H1 (cell line): ENCODE measurements at regions not wholly inside any gene's neighbourhood (a gene's known extent, or its start where the extent isn't known, plus 50 kb on each side); places are given as distances from the start of the nearest gene placed in this dataset.
"Not testable (repeated sequence)": the region's sequence is repeated elsewhere in the genome, so short reads cannot be mapped to it uniquely, and the experiment has no call there.

ENCODE experiments used
- CTCF ChIA-PET: fragments of 300-600 bp; sonication (Branson Sonifier 250); formaldehyde crosslinking; loops from one replicate; lab custom pipeline; 2021; ENCODE audit not compliant: partially characterized antibody; lab: Charles Lee
- POLR2A ChIA-PET: fragments of 300-600 bp; sonication (Branson Sonifier 250); formaldehyde crosslinking; loops from one replicate; lab custom pipeline; 2021; ENCODE audit warnings: inconsistent platforms; ENCODE audit not compliant: partially characterized antibody; lab: Charles Lee
- DNase-seq, 2 experiments: peaks; one replicate each; pipeline versions ENCODE4 v3.0.0 to v3.0.0-alpha.2; 2010 to 2022; ENCODE audit warnings: low spot score in 2 of 2, low read depth in 1 of 2, mixed read lengths in 1 of 2
- FAIRE-seq: peaks from 2 replicates; lab custom pipeline; 2011; peaks lifted over from hg19 to GRCh38; lab: Jason Lieb, UNC
- H2AFZ ChIP-seq: 2 replicates; pipeline ENCODE4 v1.8.1; 2012; ENCODE audit warnings: low read length, inconsistent platforms
- H2AK5ac ChIP-seq: 2 replicates; pipeline ENCODE4 v1.6.1; 2013; ENCODE audit warnings: low read depth, low read length
- H2BK120ac ChIP-seq: replicated peaks from 2 replicates; pipeline ENCODE3; 2013; ENCODE audit warnings: low read depth, low read length, inconsistent platforms
- H2BK12ac ChIP-seq: 2 replicates; pipeline ENCODE4 v1.6.1; 2013; ENCODE audit warnings: low read depth, low read length
- H2BK15ac ChIP-seq: 2 replicates; pipeline ENCODE4 v1.6.1; 2013; ENCODE audit warnings: low read length
- H2BK20ac ChIP-seq: 2 replicates; pipeline ENCODE4 v1.6.1; 2013; ENCODE audit warnings: low read length
- H2BK5ac ChIP-seq: 2 replicates; pipeline ENCODE4 v1.6.1; 2013; ENCODE audit warnings: low read depth, low read length
- H3K14ac ChIP-seq: 2 replicates; pipeline ENCODE4 v1.6.1; 2013; ENCODE audit warnings: inconsistent platforms; ENCODE audit not compliant: insufficient read length
- H3K18ac ChIP-seq: 2 replicates; pipeline ENCODE4 v1.6.1; 2013; ENCODE audit warnings: low read length; ENCODE audit errors: extremely low read depth
- H3K23ac ChIP-seq: 2 replicates; pipeline ENCODE4 v1.6.1; 2013; ENCODE audit warnings: inconsistent platforms; ENCODE audit not compliant: insufficient read length
- H3K23me2 ChIP-seq: 2 replicates; pipeline ENCODE4 v1.6.1; 2013; ENCODE audit warnings: low read depth, low read length
- H3K27ac ChIP-seq: 2 replicates; pipeline ENCODE4 v1.6.1; 2011; ENCODE audit warnings: low read depth, low read length, inconsistent platforms
- H3K27me3 ChIP-seq, 4 experiments: replicated peaks in 1 of 4; 1 replicate in 1 of 4; 2 replicates in 3 of 4; pipeline versions ENCODE4 v1.6.1 to v1.8.1; 2011 to 2013; ENCODE audit warnings: low read length in 3 of 4, mild to moderate bottlenecking in 3 of 4, inconsistent platforms in 2 of 4, mixed read lengths in 2 of 4, moderate library complexity in 1 of 4; ENCODE audit not compliant: control insufficient read depth in 3 of 4, insufficient read depth in 3 of 4; ENCODE audit errors: extremely low read depth in 1 of 4
- H3K36me3 ChIP-seq, 4 experiments: 2 replicates each; pipeline versions ENCODE4 v1.6.1 to v1.8.1; 2011 to 2013; ENCODE audit warnings: mild to moderate bottlenecking in 4 of 4, low read length in 3 of 4, moderate library complexity in 2 of 4, control low read depth in 1 of 4, inconsistent platforms in 1 of 4; ENCODE audit not compliant: insufficient read depth in 4 of 4, control insufficient read depth in 2 of 4
- H3K4ac ChIP-seq: replicated peaks from 2 replicates; pipeline ENCODE3; 2013; ENCODE audit warnings: low read length, low read depth, mixed read lengths, inconsistent platforms; ENCODE audit not compliant: insufficient read length
- H3K4me1 ChIP-seq, 4 experiments: replicated peaks in 1 of 4; 1 replicate in 1 of 4; 2 replicates in 3 of 4; pipeline versions ENCODE4 v1.6.1 to v1.8.1; 2011 to 2013; ENCODE audit warnings: low read length in 3 of 4, inconsistent platforms in 2 of 4, mixed read lengths in 1 of 4; ENCODE audit not compliant: insufficient read depth in 4 of 4, control insufficient read depth in 3 of 4
- H3K4me2 ChIP-seq, 2 experiments: 2 replicates each; pipeline versions ENCODE4 v1.6.1 to v1.8.1; 2011 to 2013; ENCODE audit warnings: low read depth in 2 of 2, low read length in 2 of 2, control low read depth in 1 of 2, inconsistent platforms in 1 of 2, mild to moderate bottlenecking in 1 of 2; ENCODE audit not compliant: insufficient read depth in 1 of 2
- H3K4me3 ChIP-seq, 4 experiments: fragments of 200-600, 300-600 bp in 1 of 4; sonication (generic), shearing (Covaris generic), sonication (Bioruptor Twin) in 1 of 4; 2 replicates each; pipeline versions ENCODE4 v1.5.1 to v1.8.1; 2011 to 2016; ENCODE audit warnings: low read length in 4 of 4, low read depth in 3 of 4, control low read depth in 2 of 4, inconsistent platforms in 2 of 4, mild to moderate bottlenecking in 2 of 4, mixed read lengths in 1 of 4, moderate library complexity in 1 of 4; ENCODE audit not compliant: insufficient read depth in 2 of 4; ENCODE audit errors: extremely low read depth in 1 of 4
- H3K56ac ChIP-seq: replicated peaks from 2 replicates; pipeline ENCODE3; 2013; ENCODE audit warnings: low read depth, mild to moderate bottlenecking, mixed read lengths, low read length, inconsistent platforms; ENCODE audit not compliant: insufficient read length
- H3K79me1 ChIP-seq: 2 replicates; pipeline ENCODE4 v1.6.1; 2013; ENCODE audit warnings: low read depth, low read length, control low read depth
- H3K79me2 ChIP-seq, 2 experiments: 2 replicates each; pipeline versions ENCODE4 v1.6.1 to v1.8.1; 2012 to 2013; ENCODE audit warnings: low read length in 2 of 2, mild to moderate bottlenecking in 2 of 2, inconsistent platforms in 1 of 2; ENCODE audit not compliant: insufficient read depth in 2 of 2, control insufficient read depth in 1 of 2
- H3K9ac ChIP-seq, 4 experiments: replicated peaks in 1 of 4; 1 replicate in 1 of 4; 2 replicates in 3 of 4; pipeline versions ENCODE4 v1.6.1 to v1.8.1; 2011 to 2013; ENCODE audit warnings: low read depth in 3 of 4, low read length in 3 of 4, control low read depth in 2 of 4, mild to moderate bottlenecking in 2 of 4, moderate library complexity in 2 of 4, inconsistent platforms in 1 of 4; ENCODE audit errors: extremely low read depth in 1 of 4
- H3K9me3 ChIP-seq, 2 experiments: 2 replicates each; pipeline versions ENCODE4 v1.6.1 to v1.8.1; 2012 to 2013; ENCODE audit warnings: mild to moderate bottlenecking in 2 of 2, moderate library complexity in 2 of 2, control low read depth in 1 of 2, inconsistent platforms in 1 of 2, low read depth in 1 of 2, low read length in 1 of 2, mixed read lengths in 1 of 2; ENCODE audit not compliant: insufficient read depth in 2 of 2
- H4K20me1 ChIP-seq, 2 experiments: replicated peaks in 1 of 2; 2 replicates each; pipeline versions ENCODE3 to v1.8.1; 2011 to 2013; ENCODE audit warnings: inconsistent platforms in 2 of 2, low read length in 2 of 2, mild to moderate bottlenecking in 1 of 2; ENCODE audit not compliant: insufficient read depth in 2 of 2, control insufficient read depth in 1 of 2
- H4K5ac ChIP-seq: 2 replicates; pipeline ENCODE4 v1.6.1; 2013; ENCODE audit warnings: low read length, low read depth, mixed read lengths, inconsistent platforms; ENCODE audit not compliant: insufficient read length
- H4K8ac ChIP-seq: 2 replicates; pipeline ENCODE4 v1.8.0; 2013; ENCODE audit warnings: mild to moderate bottlenecking, moderate library complexity, low read length, inconsistent platforms; ENCODE audit not compliant: insufficient read depth; ENCODE audit errors: extremely low read depth
- H4K91ac ChIP-seq: replicated peaks from 2 replicates; pipeline ENCODE3; 2013; ENCODE audit warnings: low read length, mixed read lengths, inconsistent platforms; ENCODE audit not compliant: insufficient read length
- WGBS, 2 experiments: shearing (Covaris generic) in 1 of 2; methylation state at CpG; one replicate each; pipeline versions ENCODE4 v1.1.6 to v1.1.7; 2013 to 2015; ENCODE audit warnings: low lambda C conversion rate in 2 of 2, mixed read lengths in 2 of 2, inconsistent platforms in 1 of 2, low coverage in 1 of 2, missing lambda C conversion rate in 1 of 2; ENCODE audit not compliant: insufficient replicate concordance in 2 of 2, insufficient coverage in 1 of 2, insufficient read length in 1 of 2; ENCODE audit errors: extremely low coverage in 1 of 2, missing lambda C conversion rate in 1 of 2; 5-methylcytosine and 5-hydroxymethylcytosine counted together

GRCh38 chr10:85410586-85410985 is 956.0 kb downstream of the GRID1 start:
- H3K36me3 ChIP-seq, POLR2A ChIA-PET, H3K4me3 ChIP-seq, H3K79me2 ChIP-seq, H2BK120ac ChIP-seq, H3K18ac ChIP-seq, H2AFZ ChIP-seq, H3K79me1 ChIP-seq, H3K9ac ChIP-seq, H3K4ac ChIP-seq, H3K27me3 ChIP-seq, H3K23ac ChIP-seq, H3K4me2 ChIP-seq, H2BK5ac ChIP-seq, FAIRE-seq, H2AK5ac ChIP-seq, H4K20me1 ChIP-seq, H3K14ac ChIP-seq, H2BK15ac ChIP-seq, H3K9me3 ChIP-seq, H3K27ac ChIP-seq, H4K8ac ChIP-seq, H3K56ac ChIP-seq, H2BK12ac ChIP-seq, CTCF ChIA-PET, H4K91ac ChIP-seq, H3K23me2 ChIP-seq, DNase-seq, H3K4me1 ChIP-seq, H4K5ac ChIP-seq, H2BK20ac ChIP-seq: not testable (repeated sequence)
- 94% methylated on average over 3 of the region's 3 CpGs; no CpG with 5 or more reads in 1 of the 2 experiments for WGBS, 2 experiments
